ENCODE measurements at regions not wholly inside any gene's neighbourhood (a gene's known extent, or its start where the extent isn't known, plus 50 kb on each side); places are given as distances from the start of the nearest gene placed in this dataset.

- TF ChIP-seq, protein P1, sequence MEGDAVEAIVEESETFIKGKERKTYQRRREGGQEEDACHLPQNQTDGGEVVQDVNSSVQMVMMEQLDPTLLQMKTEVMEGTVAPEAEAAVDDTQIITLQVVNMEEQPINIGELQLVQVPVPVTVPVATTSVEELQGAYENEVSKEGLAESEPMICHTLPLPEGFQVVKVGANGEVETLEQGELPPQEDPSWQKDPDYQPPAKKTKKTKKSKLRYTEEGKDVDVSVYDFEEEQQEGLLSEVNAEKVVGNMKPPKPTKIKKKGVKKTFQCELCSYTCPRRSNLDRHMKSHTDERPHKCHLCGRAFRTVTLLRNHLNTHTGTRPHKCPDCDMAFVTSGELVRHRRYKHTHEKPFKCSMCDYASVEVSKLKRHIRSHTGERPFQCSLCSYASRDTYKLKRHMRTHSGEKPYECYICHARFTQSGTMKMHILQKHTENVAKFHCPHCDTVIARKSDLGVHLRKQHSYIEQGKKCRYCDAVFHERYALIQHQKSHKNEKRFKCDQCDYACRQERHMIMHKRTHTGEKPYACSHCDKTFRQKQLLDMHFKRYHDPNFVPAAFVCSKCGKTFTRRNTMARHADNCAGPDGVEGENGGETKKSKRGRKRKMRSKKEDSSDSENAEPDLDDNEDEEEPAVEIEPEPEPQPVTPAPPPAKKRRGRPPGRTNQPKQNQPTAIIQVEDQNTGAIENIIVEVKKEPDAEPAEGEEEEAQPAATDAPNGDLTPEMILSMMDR (conservative IDR thresholded peaks at IDR 0.05 in 1 of 2, IDR thresholded peaks at IDR 0.05 in 1 of 2; ENCODE audit: extremely low read depth in 1 of 2, insufficient read depth in 1 of 2, low read depth in 1 of 2, low read length in 2 of 2): no peak
- TF ChIP-seq EZH2 (IDR thresholded peaks at IDR 0.05; ENCODE audit: borderline replicate concordance, low read length): no peak
Observed at GRCh38 chr2:123609077-123609476, 416.0 kb upstream of the CNTNAP5 start.
